NB4 (cell line): ENCODE measurements at regions not wholly inside any gene's neighbourhood (a gene's known extent, or its start where the extent isn't known, plus 50 kb on each side); places are given as distances from the start of the nearest gene placed in this dataset.

Experiments
- CTCF ChIP-seq: IDR thresholded peaks from one replicate; pipeline ENCODE4 v1.5.1; 2012; ENCODE audit warnings: low read depth, low read length
- POLR2A ChIP-seq: IDR thresholded peaks from 2 replicates; pipeline ENCODE4 v1.6.1; 2011; ENCODE audit warnings: mild to moderate bottlenecking; ENCODE audit not compliant: insufficient read length; ENCODE audit errors: extremely low read depth

- no peak for TF ChIP-seq CTCF
- no peak for TF ChIP-seq POLR2A
These were observed 924.8 kb upstream of the PTPRD start for GRCh38 chr9:11537566-11537965.
